T1000 (cell line): ENCODE measurements at regions not wholly inside any gene's neighbourhood (a gene's known extent, or its start where the extent isn't known, plus 50 kb on each side); places are given as distances from the start of the nearest gene placed in this dataset.
"Not testable (repeated sequence)": the region's sequence is repeated elsewhere in the genome, so short reads cannot be mapped to it uniquely, and the experiment has no call there.

ENCODE experiments used
- DNase-seq: peaks from one replicate; lab custom pipeline; 2025; ENCODE audit warnings: mixed read lengths; lab: John Stamatoyannopoulos, UW

DNA sequence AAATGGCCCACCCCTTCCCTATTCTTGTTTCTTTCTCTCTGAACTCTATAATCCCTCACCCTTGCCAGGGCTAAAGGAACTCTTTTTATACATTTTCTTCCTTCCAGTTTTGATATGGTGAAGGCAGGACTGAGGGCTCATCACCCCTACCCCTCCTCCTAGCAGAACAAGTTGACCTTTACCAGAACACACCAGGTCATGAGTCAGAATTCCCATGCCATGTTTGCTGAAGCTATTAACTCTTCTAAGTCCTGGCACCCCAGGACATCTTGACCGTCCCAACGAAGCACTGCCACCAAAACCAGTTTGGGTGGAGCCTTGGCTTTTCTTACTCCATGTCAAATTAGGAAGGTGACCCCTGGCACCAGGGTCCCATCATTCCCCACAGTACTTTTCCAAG lies 57.5 kb upstream of the DYNLT3 start:
- no peak for DNase-seq

DNA sequence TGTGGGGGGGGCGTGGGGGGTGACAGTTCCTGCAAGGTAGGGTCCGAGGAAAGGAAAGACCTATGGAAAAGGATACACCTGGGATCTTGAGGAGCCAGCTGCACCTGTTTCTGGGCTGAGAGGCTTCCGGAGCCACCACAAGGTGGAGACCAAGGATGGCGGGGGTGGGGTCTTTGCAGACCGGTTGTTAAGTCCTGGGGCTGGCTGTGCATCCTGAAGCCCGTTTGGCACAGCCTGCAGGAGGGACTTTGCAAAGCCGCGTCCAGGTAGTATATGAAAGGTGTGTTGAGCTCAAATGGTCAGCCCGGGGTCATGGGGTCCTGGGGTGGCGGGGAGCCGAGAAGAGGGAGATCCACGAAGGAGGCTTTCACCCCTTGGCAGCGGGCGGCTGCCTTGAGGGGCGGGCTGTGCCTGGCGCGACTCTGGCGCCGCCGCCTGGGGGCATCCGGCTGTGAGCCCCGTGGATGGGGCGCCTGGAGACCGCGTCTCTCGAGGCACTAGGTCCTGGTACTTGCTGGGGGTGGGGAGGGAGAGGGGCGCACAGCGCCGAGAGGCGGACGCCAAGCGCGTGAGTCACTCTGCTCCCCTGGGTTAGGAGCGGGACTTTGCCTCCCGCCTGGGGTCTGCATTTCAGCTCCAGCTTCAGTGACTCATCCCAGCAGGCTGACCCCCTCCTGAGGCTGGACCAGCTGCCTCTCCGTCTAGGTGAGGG lies 58.2 kb upstream of the DYNLT3 start:
- peak; percentile 17 for DNase-seq

DNA sequence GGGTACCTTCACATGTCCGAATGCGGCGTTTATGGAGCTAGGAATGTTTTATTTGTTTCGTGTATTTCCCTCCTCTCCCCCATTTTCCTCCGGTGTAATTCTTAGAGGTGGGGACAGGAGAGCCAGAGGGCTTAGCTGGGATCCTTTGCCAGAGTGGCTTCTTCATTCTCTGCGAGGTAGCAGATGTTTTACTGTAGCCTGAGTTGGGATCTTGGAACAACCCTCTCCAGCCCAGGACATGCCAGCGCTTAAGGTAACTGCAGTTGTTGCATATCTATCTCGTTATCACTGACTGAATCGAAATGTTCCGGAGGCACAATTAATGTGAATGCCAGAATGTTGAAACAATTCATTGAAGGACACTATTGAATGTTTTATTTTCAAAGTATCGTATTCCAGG lies 59.0 kb upstream of the DYNLT3 start:
- no peak for DNase-seq

DNA sequence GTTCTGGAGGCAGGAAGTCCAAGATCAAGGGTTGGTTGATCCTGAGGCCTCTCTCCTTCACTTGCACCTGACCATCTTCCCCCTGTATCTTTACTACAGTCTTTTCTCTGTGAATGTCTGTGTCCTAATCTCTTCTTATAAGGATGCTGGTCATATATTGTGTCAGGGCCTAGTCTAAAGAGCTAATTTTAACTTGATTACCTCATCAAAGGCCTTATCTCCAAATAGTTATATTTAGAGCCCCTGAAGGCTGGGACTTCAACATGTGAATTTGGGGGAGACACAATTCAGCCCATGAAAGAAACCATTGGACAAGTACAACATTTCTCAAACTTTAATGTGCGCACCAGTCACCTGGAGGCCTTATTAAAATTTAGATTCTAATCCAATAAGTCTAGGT lies 62.8 kb upstream of the DYNLT3 start:
- no peak for DNase-seq

DNA sequence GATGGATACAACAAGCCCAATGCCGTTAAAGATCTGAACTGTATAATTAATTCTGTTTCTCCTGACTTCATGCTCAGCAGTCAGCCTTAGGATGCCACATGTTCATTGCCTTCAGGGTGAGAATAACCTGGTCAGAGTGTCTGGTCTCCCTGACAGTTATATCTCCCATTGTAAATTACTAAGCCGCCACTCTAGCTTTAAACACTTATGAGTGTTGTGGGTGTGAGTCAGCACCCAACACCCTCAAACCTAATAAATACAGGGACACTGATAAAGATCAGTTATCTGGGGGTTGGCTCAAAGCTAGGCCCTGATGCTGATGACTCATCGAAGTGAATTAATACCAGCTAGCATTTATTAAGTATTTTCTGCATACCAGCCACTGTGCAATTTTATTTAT lies 64.9 kb upstream of the DYNLT3 start:
- DNase-seq, result no peak

DNA sequence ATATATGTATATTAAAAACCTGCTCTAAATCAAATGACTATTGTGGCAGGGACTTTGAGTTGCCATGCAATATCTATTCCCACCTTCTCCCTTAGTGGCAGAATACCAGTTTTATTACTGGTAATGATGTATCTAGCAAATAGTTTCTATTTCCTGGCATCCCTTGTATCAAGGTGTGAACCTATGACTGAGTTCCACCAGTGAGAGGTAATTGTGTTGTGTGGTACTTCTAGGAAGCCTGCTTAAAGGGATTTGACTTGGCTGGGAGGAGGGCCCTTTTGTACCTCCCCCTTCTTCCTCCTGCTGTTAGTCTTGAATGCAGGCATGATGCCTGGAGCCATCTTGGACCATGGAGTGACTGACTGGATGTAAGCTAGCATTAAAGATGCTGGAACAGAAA lies 65.4 kb upstream of the DYNLT3 start:
- no peak for DNase-seq

DNA sequence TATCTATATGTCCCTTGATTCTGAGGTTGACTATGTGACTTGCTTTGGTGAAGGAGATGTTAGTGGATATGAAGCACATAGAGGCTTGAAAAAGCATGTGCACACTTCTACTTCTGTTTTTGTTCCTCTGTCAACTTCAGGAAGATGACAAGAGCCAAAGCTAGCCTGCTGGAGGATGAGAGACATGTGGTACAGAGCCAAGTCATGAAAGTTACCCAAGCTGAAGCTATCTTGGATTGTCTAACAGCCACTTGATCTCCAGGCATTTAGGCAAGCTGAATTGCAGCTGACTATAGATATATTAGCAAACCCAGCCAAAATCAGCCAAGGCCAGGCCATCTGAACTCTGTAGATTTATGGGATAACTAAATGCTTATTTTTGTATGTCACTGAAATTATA lies 70.8 kb upstream of the DYNLT3 start:
- no peak for DNase-seq

DNA sequence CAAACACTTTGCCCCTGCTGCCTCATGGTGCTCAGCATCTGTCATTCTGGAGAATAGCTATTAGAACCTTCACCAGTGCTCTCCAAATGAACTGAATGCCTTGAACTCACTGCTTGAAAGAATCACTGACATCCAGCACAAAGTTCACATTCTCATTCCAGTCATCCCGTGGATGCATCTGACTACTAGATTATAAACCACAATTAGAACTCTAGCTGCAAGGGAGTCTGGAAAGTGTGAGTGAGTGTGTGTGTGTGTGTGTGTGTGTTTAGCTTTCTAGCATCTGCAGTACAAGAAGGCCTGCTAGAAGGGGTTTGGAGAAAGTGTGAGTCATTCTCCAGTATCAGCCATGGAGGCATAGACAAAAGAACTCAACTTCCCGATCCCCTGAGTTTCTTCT lies 71.3 kb upstream of the DYNLT3 start:
- DNase-seq, result no peak

DNA sequence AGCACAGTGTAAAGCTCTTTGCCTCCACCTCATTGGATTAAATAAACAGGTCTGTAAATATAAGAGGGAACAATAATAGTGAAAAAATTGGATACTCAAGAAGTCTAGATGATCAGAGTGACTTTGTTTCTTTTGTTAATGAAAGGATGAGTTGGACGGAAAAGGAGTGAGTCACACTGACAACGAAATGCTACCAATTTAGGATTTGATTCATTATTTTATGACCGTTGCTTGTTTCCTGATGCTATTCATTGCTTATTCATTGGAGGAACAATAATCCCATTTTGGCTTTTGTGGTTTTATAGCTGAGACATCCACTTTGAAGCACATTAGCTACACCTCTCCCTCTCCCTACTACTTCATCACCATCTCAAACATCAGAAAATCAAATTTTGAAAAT lies 74.4 kb upstream of the DYNLT3 start:
- no peak for DNase-seq

DNA sequence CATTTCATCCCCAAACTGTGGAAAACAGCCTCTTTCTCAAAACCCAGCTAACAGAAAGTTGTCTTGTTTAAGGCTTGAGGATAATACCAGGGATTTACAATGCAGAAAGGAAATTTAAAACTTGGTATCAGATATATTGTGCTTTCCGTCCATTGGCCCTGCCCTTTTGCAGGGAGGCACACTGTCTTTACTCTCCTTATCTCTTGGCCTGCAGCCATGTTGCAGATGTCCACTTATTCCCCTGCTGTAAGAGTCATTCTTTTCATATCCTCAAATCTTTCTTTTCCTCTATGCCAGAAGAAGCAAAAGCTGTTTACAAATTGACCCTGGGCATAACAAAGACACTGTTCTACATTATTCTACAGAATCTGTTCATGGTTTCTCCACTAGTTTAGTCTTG lies 75.6 kb upstream of the DYNLT3 start:
- no peak for DNase-seq

DNA sequence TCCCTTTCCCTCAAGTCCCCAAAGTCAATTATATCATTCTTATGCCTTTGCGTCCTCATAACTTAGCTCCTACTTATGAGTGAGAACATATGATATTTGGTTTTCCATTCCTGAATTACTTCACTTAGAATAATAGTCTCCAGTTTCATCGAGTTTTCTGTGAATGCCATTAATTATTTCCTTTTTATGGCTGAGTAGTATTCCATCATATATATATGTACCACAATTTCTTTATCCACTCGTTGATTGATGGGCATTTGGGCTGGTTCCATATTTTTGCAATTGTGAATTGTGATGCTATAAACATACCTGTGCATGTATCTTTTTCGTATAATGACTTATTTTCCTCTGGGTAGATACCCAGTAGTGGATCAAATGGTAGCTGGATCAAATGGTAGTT lies 78.4 kb upstream of the DYNLT3 start:
- not testable (repeated sequence) for DNase-seq

DNA sequence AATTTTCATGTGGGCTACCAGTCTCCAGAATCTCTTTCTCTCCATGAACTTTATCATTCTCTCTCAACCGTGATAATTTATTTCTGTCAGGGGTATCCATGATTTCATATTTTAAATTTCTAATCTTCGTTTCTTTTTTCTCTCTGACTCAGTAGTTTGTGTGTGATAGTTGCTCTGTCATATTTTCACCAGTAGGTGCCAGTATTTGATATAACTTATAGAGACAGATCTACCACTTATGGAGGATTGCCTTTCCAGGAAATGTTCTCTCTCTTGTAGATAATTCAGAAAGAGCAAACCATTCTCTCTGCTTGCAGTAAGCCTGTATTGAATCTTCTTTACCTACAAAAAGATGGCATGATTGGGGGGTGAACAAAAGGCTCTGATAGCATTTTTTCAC lies 79.3 kb upstream of the DYNLT3 start:
- no peak for DNase-seq

DNA sequence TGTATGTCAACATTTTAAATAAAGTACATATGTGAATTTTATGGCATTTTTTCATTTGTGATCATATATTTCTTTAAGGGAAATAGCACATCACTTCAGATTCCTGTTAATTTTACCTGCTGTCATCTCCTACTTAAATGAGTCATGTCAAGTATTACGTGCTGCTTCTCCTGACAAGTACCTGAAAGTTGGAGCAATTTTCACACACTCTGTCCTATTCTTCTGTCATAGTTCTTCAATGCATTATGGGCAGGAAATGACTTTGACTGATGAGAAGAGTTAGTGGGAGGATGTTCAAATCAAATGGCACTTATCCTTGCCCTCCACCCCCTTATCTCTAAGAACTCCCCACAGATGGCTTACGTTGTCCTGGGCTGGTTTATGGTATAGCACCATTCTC lies 64.2 kb upstream of the SYTL5 start:
- DNase-seq, result no peak

DNA sequence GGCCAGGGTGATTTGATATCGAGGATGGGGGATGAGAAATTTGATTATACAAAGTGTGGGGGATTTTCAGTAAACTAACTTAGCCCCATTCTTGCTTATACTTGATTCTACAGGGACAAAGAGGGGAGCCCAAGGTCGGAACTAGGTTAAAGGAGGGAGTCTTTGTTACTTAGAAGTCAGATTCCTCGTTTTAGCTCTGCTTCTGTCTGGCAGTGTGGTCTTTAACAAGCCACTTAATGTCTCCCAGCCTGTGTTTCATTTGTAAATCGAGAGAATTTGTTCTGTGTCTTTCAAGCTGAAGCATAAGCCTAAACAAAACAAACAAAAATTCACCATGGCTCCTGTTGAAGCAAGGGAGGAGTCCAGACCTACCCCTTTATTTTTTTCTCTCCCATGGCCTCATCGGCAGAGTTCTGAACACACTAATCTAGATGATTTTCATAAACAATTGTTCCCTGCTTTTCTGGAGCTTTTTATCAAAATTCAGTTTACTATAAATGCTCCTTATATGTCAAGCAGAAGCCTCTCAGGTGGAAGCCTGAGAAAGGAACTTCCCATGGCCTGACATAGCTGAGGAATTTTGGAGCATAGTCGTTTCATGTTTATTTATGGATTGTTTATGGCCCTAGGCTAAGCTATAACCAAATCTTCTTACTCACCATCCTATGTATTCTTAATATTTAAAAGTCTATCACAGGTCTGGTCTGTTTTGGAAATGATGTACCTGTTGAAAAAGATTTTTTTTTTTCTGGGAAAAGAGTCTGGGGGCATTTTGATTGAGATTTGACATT lies 62.6 kb upstream of the SYTL5 start:
- no peak for DNase-seq

DNA sequence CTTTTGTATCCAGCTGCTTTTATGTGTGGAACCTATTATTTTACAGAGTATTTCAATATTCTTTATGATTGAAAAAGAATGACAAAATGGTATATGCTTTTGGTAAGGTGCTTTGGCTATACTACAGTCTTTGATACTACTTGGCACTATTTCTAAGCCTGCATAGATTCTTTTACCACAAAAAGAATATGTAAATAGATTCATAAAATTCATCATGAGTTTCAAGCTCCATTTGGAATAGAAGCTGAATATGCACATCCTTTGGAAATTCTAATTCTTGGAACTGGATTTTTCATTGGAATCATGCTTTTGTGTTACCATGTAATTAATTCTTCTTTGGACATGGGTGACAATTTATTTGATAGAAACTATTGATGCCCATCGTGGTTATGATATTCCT lies 60.2 kb upstream of the SYTL5 start:
- no peak for DNase-seq

DNA sequence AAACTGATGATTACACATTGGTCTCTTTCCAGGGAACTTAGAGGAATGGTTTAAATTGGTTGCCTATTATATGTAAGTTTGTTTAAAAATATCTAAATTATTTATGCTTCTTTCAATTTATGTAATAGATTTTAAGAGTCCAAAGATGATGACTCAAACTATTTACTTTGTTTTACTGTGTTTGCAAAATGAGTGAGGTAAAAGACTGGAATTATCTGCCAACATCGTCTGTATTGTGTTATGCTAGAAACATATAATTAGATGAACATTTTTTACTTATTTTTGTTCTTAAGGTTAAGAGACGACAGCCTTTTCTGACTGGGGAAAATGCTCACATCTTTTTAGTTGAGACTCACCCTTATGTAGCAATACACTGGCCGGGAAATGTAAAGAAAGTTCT lies 51.1 kb upstream of the SYTL5 start:
- no peak for DNase-seq

DNA sequence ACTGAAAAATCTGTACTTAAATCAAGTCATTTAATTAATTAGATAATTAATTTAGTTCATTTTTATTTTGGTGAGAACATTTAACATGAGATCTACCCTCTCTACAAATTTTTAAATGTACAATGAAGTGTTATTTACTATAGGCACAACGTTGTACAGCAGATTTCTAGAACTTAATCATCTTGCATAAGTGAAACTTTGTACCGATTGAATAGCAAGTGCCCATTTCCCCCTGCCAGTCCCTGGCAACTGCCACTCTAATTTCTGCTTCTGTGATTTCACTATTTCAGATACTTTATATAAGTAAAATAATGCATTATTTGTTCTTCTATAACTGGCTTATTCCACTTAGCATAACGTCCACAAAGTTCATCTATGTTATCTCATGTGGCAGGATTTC lies 50.1 kb upstream of the SYTL5 start:
- DNase-seq, result no peak
